ENCODE measurements at regions not wholly inside any gene's neighbourhood (a gene's known extent, or its start where the extent isn't known, plus 50 kb on each side); places are given as distances from the start of the nearest gene placed in this dataset.

GRCh38 chr5:62084391-62084790 is 221.6 kb upstream of the KIF2A start:
- TF ChIP-seq POLR2A (IDR thresholded peaks at IDR 0.05) (no peak), CTCF (IDR thresholded peaks at IDR 0.05 in 4 of 5, conservative IDR thresholded peaks at IDR 0.05 in 1 of 5) (no peak)

Data from gastrocnemius medialis (tissue), 4 donors.